K562 (cell line): ENCODE measurements at regions not wholly inside any gene's neighbourhood (a gene's known extent, or its start where the extent isn't known, plus 50 kb on each side); places are given as distances from the start of the nearest gene placed in this dataset.

Source experiments
- CTCF ChIP-seq, 3 experiments: IDR thresholded peaks in 2 of 3; conservative IDR thresholded peaks in 1 of 3; 2 replicates each; pipeline ENCODE4 v1.5.1; 2011 to 2012; ENCODE audit warnings: low read length in 3 of 3, mild to moderate bottlenecking in 3 of 3, control low read depth in 2 of 3, improper control_type of control experiment in 1 of 3, inconsistent platforms in 1 of 3, low read depth in 1 of 3, mixed read lengths in 1 of 3, moderate library complexity in 1 of 3; ENCODE audit not compliant: insufficient read depth in 2 of 3
- CUX1 ChIP-seq: fragments of 200-800 bp; sonication (Bioruptor generic); IDR thresholded peaks from 2 replicates; pipeline ENCODE4 v1.6.1; 2016; ENCODE audit warnings: missing genetic modification characterization, missing compliant biosample characterization
- DPF2 ChIP-seq: fragments of 450-650 bp; IDR thresholded peaks from 2 replicates; pipeline ENCODE4 v1.6.1; 2016
- FOS ChIP-seq: IDR thresholded peaks from 3 replicates; pipeline ENCODE4 v1.6.1; 2011; ENCODE audit not compliant: insufficient read length; ENCODE audit errors: extremely low read depth
- KLF10 ChIP-seq: fragments of 250-450 bp; sonication (Bioruptor Pico); IDR thresholded peaks from 2 replicates; pipeline ENCODE4 v1.6.1; 2021; ENCODE audit warnings: matching md5 sums
- ZNF274 ChIP-seq: IDR thresholded peaks from 2 replicates; pipeline ENCODE4 v1.6.1; 2011; ENCODE audit warnings: low read depth, mild to moderate bottlenecking, low read length, moderate library complexity, borderline replicate concordance
- ZNF395 ChIP-seq: fragments of 200-800 bp; sonication (Bioruptor generic); IDR thresholded peaks from 2 replicates; pipeline ENCODE4 v1.6.1; 2017; ENCODE audit warnings: missing genetic modification characterization, missing compliant biosample characterization

- TF ChIP-seq DPF2 (no peak), FOS (no peak), CTCF (IDR thresholded peaks at IDR 0.05 in 2 of 3, conservative IDR thresholded peaks at IDR 0.05 in 1 of 3; ENCODE audit: insufficient read depth in 2 of 3, low read depth in 1 of 3, low read length in 3 of 3) (no peak), ZNF395 (CRISPR knock-in tag) (no peak), CUX1 (CRISPR knock-in tag) (no peak), KLF10 (CRISPR knock-in tag) (no peak), ZNF274 (no peak)
These were observed 1461.9 kb downstream of the MAT2B start for GRCh38 chr5:164967354-164967753.
